ENCODE measurements at regions not wholly inside any gene's neighbourhood (a gene's known extent, or its start where the extent isn't known, plus 50 kb on each side); places are given as distances from the start of the nearest gene placed in this dataset.

GRCh38 chr6:137434640-137435039 is 59.6 kb downstream of the OLIG3 start:
- DNase-seq: no peak

DNA sequence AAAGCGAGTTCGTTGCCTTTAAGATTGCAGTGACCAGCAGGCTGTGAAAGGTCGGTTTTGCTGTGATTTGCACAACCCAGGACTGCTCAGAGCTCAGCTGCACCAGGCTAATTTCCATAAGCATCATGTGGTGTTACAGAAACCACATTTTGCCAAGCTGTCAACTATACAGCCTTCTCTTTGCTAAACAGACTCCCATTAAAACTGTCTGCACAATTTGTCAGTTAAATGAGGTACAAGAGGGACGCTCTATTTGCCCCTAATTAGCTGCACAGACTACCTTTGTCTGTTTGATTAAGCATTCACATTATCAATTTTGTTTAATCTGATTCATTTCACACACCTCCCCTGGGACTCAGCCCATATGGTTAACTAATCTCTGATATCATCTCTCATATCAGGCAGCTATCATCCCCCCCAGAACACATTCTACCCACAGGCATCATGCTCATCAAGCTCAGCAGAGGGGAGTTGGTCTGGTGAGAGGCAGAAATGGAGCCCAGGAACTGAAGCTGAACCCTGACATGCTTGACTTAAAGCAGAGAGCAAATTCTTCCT is 62.1 kb downstream of the OLIG3 start:
- no peak for DNase-seq

GRCh38 chr6:137430954-137431353 is 63.2 kb downstream of the OLIG3 start:
- DNase-seq: no peak

DNA sequence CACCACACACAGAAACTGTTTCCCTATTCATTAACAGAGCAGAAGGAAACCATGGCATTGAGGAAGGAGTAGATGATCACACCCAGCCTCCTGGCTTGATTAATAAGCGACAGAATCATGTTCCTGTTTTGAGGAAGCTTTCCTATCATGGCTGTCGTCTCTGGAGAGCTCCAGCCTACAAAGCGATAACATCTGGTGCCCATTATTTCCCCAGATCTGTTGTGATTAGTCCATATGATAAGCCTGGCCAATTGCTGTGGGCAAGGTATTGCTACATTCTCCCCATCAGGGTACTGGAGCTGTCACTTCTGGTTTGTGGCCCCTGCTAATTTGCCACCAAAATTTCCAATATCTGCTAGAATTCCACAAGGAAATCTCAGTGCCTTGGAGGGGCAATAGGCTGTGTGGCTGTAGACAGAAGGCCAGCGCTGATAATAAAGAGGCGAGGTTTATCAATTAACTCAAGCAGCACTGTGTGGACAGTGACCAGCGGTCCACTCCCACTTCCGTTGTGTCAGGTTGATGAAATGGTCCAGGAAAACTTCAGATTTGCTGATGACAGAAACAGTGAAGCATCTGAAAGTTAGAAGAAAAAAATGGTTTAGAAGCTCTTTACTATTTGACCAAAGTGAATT is 66.4 kb downstream of the OLIG3 start:
- DNase-seq: no peak

DNA sequence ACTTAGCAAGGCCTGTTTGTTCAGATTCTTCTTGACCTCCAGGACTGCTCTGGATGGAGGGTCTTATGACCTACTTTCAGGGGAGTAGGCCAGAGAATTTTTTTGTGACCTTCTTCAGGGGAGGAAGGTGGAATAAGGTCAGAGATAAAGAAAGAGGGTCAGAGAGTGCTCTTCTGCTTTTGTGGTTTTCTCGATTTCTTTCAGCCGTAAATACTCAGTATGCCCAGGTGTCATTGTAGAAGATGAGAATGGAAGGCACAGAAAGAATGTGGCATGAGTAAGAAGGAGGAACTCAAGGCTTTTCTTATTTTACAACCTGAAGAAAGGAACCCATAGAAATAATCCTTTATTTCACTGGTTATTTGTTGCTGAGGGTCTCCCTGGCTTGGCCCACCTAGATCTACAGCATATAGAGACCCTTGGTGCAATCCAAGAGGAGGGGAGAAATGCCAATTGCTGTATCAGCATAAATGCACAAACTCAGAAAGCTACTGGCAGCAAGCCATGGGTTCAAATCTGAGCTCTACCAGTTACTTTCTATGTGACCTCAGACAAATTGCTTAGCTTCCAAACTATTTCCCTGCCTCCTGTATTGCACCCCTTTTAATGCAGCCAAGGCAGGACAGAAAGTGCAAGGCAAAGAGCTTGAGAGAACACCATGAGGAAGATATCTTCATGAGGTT is 68.0 kb downstream of the OLIG3 start:
- no peak for DNase-seq

DNA sequence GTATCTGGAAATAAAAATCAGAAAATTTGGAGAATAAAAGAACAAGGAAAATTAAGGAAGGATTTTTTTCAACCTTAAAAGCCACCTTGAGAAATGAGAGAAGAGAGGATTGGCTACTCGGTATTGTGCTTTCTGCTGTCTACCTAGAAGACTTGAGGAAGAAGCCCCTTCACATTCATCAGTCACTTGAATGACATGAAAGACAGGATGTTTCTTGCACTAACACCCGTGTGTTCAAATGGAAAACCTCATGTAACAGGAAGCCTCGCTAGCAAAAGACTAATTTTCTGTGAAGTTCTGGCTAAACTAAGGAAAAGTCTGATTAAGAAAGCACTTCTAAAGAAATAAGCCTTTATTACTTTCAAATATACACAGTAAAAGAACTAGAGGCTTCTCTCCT is 69.9 kb downstream of the OLIG3 start:
- DNase-seq: no peak

- no peak for DNase-seq
These were observed 70.6 kb downstream of the OLIG3 start for GRCh38 chr6:137423451-137424168.

DNA sequence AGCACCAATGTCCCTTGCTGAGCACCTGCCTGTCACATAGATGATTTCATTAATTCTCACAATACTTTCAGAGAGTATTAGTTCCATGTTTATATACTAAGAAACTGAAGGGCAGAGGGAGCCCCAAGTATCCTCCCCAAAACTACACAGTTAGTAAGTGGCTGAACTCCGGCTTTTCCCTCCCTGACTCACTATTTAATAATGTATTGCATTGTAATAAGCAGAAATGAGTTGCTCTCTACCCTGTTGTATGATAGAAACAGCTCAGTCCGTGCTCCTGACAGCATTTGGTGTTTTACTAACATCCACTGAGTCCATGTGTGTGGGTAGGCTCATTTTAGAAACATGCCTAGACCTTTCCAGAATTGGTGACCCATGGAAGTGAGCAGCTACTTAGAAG is 76.8 kb downstream of the OLIG3 start:
- no peak for DNase-seq

- DNase-seq: no peak
These were observed 77.7 kb downstream of the OLIG3 start for GRCh38 chr6:137416376-137417109.

- no peak for DNase-seq
These were observed 78.4 kb downstream of the OLIG3 start for GRCh38 chr6:137415834-137416190.

DNA sequence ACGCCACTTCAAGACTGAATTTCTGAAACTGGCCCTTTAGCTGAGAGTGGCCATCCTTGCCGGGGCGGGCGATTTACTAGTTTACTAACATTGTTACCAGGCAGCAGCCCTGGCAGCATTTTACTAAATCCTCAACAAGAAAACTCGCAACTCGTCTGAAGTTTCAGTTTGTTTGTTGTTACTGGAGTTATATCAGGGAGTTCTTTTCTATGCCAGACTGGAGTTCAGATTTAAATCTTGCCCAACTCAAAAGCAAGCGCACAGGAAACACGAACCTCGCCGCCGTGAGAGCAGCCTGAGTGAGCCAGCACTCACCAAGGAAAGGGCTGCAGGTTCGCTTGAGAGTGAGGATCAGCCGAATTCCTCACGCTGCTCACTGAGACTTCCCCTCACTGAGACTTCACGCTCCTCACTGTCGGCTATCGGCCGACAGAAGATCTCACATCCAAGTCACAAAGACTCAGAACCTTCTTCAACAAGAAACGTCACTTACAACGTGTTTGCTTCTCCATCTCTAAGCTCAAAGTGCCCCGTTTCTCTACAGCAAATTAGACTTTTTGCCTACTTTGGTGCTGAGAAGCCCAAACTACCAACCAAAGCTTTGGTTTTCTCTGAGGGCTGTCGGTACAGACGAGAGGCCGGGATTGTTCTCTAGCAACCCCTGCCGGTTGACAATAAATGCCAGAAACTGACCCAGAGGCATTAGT is 78.9 kb downstream of the OLIG3 start:
- peak; percentile 50 for DNase-seq

DNA sequence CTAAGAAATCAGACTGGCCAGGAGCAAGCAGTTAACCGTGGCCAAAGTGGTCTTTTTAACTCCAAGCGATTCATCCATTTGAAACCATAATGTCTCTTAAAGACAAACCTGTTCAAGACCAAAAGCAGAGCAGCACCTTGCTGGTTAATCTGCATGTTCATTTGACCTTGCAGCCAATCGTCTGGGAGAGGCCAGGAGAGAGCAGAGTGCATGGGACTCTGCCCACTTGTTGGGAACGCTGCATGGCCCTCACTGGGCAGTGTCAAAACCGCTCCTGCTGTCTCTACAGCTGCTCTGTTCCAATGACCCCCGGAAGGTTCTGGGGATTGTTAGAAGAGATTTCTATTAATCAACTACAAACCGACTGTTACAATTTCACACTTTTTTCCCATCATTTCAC is 79.6 kb downstream of the OLIG3 start:
- no peak for DNase-seq

GRCh38 chr6:137413482-137413881 is 80.7 kb downstream of the OLIG3 start:
- no peak for DNase-seq

DNA sequence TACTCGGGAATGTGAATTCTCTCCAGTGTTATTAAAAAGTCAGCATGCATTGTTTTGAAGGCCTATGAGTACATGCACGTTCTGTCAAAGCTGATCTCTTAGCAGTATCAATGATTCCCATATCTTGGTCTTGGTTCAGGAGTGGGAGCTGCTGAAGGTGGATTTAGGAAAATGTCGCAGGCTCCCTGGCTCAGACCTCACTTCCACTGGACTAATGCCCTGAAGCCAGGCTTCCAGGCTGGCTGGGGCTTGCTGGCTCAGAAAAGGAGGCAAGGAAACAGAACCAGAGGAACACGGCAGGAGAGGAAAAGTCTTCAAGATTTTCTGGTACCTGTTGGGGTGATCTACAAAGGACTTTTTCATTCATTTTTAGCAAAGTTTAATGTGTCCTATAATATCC is 81.6 kb downstream of the OLIG3 start:
- DNase-seq: no peak

- DNase-seq: no peak
These were observed 84.9 kb downstream of the OLIG3 start for GRCh38 chr6:137409266-137409777.

GRCh38 chr6:137407816-137408215 is 86.4 kb downstream of the OLIG3 start:
- no peak for DNase-seq

GRCh38 chr6:137405806-137406205 is 88.4 kb downstream of the OLIG3 start:
- DNase-seq: no peak

DNA sequence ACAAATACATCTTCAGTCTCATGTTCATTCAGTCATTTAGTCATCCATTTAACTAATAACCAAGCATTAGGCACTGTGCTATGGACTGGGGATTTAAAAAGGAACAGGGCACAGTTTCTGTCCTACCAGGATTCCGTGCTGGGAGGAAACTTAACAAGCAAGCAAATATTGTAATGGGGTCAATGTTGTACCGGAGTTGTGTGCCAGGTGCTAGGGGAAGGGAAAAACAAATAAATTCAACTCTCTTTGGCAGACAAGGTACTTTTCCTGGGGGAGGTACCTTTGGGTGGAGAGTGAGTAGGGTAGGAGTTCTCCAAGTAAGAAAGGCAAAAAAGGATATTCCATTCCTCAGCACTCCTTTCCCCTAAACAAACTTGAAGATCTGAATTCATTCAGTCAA is 90.3 kb downstream of the OLIG3 start:
- no peak for DNase-seq

- DNase-seq: no peak
These were observed 90.8 kb downstream of the OLIG3 start for GRCh38 chr6:137403443-137403842.

DNA sequence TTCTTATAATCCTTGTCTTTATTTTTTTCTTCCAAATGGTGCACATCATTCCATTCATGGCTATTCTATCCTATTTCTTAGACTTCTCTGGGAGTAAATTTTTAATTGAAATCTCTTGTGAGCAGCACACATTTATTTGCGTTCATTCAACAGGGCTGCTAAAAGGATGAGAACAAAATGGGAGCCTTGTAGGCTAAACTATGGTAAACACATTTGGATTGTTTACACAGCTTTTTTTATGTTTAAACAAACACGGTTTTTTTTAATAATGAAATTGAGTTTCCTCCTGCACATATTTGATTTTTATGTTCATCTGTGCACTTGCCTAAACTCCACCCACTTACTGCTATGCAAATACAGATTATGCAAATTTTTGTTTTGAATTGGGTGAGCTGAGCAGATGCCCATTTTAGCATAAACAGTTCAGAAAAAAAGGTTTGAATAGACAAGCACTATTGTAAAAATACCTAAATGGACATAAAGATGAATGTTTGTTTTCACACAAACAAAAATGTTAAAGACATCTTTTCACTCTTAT is 92.0 kb downstream of the OLIG3 start:
- no peak for DNase-seq

DNA sequence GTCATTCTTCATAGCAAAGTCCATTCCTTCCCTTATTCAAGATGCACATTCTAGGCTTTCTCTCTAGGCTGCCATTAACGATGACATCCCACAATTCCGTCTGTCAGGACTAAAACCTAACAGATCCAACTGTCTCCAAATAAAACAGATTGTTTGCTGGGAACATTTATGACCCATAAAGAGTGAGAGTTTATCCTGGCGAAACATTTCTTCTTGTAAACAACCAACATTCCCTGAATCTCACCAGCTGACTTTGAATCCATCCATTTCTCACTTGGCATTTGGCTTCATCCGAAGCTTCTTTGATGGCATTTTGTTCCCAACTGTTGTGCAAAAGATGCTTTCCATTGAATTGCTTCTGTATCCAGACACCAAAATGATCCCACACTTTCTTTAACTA is 93.1 kb downstream of the OLIG3 start:
- no peak for DNase-seq

DNA sequence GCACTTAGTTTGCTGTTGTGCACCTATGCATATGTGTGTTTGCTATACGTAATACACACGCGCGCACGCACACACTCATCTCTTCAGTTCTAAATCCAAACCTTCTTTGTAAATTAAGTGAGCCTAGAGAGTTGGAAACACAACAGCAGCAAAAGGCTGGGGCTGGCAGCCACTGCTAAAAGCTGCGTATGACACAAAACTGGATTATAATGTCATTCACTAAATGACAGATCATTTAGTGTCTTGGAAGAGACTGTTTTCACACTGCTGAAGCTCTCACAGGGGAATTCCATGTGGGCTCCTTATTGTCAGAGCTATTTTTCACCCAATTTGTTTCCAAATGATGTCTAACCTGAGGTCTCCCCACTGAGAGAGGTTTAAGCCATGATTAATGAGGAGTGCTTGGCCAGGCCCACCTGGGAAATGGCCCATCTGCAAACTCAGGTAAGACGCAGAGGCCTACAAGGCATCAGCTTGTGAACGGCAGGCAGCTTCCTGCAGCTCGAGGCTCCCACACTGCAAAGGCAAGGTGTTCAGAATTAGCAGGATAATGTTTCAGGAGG is 94.2 kb downstream of the OLIG3 start:
- DNase-seq: no peak
